Skin of body (tissue), 1 donor: ENCODE measurements at regions not wholly inside any gene's neighbourhood (a gene's known extent, or its start where the extent isn't known, plus 50 kb on each side); places are given as distances from the start of the nearest gene placed in this dataset.
A peak's percentile ranks its signal among the peaks of the same experiment; 100 is the strongest.

Experiments
- DNase-seq: peaks from one replicate; lab custom pipeline; 2025; lab: John Stamatoyannopoulos, UW

GRCh38 chr15:87369269-87369668, 887.3 kb downstream of the NTRK3 start:
- no peak for DNase-seq

- no peak for DNase-seq
Measured at GRCh38 chr15:87368511-87368910, 888.0 kb downstream of the NTRK3 start.

DNA sequence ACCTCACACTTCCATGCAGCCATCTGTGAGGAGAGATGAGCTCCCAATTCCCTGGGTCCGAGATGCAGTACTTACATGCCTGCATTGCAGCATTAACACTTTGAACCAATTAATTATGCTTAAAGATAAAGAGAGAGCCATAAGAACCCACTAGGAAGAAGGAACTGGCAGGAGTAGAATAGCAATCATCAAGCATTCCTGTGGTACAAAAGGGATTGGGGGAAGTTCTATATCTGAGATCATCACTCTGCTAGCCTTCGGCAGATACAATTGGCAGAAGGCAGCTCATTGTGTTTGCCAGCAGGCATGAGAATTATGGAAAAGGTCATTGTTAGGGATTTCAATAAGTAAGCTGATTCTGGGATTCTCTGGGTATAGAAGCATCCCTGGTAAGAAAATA, 891.4 kb downstream of the NTRK3 start:
- no peak for DNase-seq

GRCh38 chr15:87362531-87362930, 894.0 kb downstream of the NTRK3 start:
- DNase-seq, result no peak

GRCh38 chr15:87357637-87358313, 898.8 kb downstream of the NTRK3 start:
- no peak for DNase-seq

- no peak for DNase-seq
Measured at GRCh38 chr15:87355946-87356345, 900.6 kb downstream of the NTRK3 start.

GRCh38 chr15:87354661-87355410, 901.7 kb downstream of the NTRK3 start:
- DNase-seq, result no peak

DNA sequence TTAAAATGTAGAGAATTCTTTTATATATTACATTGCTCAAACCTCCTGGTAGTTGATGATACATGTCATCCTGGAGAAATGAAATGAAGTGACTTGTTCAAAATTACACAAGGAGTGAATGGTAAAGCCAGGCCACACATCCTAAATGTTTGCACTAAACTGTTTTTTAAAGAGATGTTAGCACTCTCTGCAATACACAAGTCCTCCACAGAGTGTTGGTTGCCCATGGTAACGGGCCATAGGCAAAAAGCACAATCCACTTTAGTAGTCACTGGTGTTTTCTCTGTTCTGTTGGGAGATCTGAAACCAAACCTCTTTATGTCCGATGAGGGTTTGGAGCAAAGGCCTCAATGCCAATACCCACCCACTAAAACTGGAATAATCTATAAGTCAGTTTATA, 907.4 kb downstream of the NTRK3 start:
- no peak for DNase-seq

DNA sequence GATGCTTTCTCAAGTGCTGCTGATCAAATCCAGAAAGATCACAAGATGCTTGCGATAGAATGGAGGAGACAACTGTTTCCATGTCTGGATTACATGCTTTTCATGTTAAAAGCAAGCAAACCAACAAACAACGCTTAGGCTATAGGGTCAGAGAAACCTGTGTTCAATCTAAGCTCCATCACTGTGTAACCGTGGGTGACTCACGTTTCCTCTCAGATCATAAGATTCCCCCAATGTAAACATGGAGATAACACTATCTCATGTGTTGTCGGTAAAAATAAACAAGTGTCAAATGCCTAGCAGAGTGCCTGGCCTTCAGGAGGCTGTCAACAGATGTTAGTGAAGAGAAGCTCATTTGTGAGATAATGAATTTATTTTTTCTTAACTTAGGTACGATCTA, 907.8 kb downstream of the NTRK3 start:
- no peak for DNase-seq

GRCh38 chr15:87347806-87348515, 908.6 kb downstream of the NTRK3 start:
- no peak for DNase-seq

GRCh38 chr15:87345961-87346360, 910.6 kb downstream of the NTRK3 start:
- no peak for DNase-seq

GRCh38 chr15:87343966-87344365, 912.6 kb downstream of the NTRK3 start:
- DNase-seq, result peak; percentile 74

GRCh38 chr15:87340370-87340769, 916.2 kb downstream of the NTRK3 start:
- no peak for DNase-seq

GRCh38 chr15:87326269-87326668, 930.3 kb downstream of the NTRK3 start:
- no peak for DNase-seq

DNA sequence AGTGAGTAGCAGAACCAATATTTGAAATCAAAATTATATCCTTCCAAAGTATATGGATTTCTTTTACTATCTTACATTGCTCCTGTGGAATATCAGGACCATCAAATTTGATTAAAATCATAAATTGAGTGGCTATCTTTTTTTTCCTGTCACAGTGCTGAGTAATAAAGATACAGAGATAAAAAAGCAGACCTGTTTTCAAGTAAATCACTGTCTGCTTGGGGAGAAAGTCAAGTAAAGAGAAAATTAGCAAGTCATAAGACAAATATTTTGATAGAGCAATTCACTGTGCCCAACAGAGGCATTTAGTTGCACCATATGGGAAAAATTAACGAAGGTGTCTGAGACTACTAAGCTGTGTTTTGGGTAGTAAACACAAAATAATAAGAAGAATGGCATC, 933.7 kb downstream of the NTRK3 start:
- DNase-seq, result no peak

- no peak for DNase-seq
Measured at GRCh38 chr15:87322265-87322664, 934.3 kb downstream of the NTRK3 start.

DNA sequence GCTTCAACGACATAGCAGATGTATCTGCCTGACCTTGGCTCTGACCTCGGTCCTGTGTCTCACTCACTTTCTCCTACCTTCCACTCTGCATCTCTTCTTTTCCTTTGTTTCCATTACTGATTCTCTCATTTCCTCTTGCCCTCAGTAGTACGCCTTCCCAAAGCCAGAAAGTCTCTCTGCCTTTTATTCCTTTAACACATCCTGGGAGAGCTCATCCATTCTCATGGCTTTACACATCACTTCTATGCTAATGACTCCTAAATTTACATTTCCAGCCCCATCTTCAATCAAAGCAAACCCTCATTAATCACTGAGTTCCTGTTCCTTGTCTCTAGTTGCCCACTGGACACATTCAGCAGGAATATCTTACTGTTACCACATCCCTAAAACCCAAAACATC, 938.6 kb downstream of the NTRK3 start:
- DNase-seq, result no peak

DNA sequence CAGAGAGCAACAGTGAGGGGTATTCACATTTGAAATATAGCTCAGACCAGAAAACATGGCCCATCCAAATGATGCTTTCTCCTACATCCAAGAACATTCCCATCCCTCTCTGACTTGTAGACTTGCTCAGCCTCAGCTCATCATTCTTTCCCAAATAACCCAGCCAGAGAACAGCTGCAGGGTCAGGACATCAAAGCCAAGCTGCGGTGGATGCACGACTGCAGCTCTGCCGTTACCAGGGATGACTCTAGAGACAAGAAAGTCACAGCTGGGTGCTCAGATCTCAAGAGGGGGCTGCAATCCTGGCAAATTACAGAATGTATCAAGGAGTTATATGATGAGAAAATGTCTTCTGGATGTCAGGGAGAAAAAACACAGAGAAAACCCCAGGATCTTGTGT, 944.3 kb downstream of the NTRK3 start:
- DNase-seq, result no peak

- DNase-seq, result peak; percentile 0
Measured at GRCh38 chr15:87300146-87300545, 956.4 kb downstream of the NTRK3 start.

DNA sequence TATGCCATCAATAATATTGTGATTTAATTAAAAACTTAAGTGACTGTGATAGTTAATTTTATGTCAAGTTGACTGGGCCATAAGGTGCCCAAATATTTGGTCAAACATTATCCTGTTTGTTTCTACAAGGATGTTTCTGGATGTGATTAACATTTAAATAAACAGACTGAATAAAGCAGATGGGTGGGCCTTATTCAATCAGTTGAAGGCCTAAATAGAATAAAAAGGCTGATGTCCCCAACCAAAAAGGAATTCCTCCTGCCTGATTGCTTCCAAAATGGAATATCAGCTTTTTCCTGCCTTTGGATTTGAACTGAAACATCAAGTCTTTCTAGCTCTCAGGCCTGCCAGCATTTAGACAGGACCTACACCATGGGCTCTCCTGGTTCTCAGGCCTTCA, 961.7 kb downstream of the NTRK3 start:
- DNase-seq, result no peak

DNA sequence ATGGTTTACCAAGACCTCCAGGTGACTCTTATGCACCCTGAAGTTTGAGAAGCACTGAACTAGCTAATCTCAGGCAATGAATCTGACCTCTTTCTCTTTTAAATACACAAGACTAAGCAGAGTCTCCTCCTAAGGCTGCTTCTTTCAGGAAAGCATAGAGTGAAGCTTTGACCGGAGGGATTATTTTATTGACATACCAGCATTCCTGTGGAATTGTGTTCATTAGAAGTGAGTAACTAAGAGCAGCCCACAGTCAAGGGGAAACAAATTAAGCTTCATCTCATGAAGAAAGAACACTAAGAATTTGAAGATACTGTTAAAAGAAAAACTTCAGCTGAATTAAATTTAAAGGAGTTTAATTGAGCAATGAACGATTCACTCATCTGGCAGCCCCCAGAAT, 963.5 kb downstream of the NTRK3 start:
- DNase-seq, result no peak

DNA sequence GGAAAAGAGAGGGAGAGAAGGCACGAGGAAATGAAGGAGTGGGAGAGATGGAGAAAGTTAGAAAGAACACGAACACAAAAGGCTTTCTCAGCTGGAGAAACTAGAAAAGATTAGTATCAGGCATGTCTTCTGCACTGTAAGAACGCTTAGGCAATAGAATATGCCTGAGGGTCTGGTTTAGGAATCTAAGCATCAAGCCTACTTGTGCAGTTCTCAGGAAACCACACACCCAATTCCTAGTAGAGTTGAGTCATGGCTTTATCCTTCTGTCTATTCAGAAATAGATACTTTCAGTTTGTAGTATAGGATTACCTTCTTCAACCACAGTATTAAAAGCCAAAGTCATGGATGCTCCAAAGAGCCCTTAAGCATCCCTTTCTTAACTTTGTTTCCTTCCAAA, 969.4 kb downstream of the NTRK3 start:
- DNase-seq, result no peak

DNA sequence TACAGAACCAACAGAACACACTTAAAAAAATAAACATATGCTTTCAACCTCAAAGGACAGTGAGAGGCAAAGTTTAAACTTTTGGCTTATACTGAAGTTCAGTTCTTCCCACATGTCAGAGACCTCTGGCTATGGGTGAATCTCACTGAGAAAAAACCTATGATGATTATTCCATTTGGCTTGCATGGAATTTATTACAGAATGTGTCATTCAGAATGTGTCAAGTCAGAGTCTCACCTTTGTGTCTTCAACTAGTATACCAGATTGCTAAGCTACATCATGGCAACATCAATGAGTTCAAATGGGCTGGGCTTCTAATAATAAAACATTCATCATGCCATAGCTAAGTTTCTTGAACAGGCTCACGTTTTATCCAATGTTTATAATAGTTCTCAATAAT, 987.0 kb downstream of the NTRK3 start:
- DNase-seq, result no peak
